ENCODE measurements at regions not wholly inside any gene's neighbourhood (a gene's known extent, or its start where the extent isn't known, plus 50 kb on each side); places are given as distances from the start of the nearest gene placed in this dataset.

DNA sequence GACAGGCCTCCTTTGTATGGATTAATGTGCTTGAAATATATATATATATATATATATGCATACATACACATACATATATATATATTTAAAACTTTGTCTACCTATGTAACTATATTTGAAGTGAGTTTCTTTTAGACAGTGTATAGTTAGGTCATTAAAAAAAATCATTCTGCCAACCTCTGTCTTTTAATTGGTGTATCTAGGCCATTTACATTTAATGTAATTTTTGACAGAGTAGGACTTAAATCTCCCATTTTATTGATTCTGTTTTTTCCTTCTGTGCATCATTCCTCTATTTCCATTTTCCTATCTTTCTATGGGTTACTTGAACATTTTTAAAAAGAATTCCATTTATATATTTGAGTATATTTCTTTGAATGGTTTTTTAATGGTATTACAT lies 125.2 kb downstream of the IRF8 start:
- TF ChIP-seq, protein P1, sequence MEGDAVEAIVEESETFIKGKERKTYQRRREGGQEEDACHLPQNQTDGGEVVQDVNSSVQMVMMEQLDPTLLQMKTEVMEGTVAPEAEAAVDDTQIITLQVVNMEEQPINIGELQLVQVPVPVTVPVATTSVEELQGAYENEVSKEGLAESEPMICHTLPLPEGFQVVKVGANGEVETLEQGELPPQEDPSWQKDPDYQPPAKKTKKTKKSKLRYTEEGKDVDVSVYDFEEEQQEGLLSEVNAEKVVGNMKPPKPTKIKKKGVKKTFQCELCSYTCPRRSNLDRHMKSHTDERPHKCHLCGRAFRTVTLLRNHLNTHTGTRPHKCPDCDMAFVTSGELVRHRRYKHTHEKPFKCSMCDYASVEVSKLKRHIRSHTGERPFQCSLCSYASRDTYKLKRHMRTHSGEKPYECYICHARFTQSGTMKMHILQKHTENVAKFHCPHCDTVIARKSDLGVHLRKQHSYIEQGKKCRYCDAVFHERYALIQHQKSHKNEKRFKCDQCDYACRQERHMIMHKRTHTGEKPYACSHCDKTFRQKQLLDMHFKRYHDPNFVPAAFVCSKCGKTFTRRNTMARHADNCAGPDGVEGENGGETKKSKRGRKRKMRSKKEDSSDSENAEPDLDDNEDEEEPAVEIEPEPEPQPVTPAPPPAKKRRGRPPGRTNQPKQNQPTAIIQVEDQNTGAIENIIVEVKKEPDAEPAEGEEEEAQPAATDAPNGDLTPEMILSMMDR (IDR thresholded peaks at IDR 0.05), result no peak
- no peak for TF ChIP-seq POLR2A (IDR thresholded peaks at IDR 0.05)
